ENCODE measurements at regions not wholly inside any gene's neighbourhood (a gene's known extent, or its start where the extent isn't known, plus 50 kb on each side); places are given as distances from the start of the nearest gene placed in this dataset.
"Not testable (repeated sequence)": the region's sequence is repeated elsewhere in the genome, so short reads cannot be mapped to it uniquely, and the experiment has no call there.

- DNase-seq (ENCODE audit: low read depth), result no peak
Observed at GRCh38 chr7:81181066-81181465, 262.2 kb upstream of the SEMA3C start.

- DNase-seq (ENCODE audit: low read depth), result no peak
Observed at GRCh38 chr7:81180573-81180972, 261.7 kb upstream of the SEMA3C start.

- no peak for DNase-seq (ENCODE audit: low read depth)
Observed at GRCh38 chr7:81175275-81175940, 256.6 kb upstream of the SEMA3C start.

- no peak for DNase-seq (ENCODE audit: low read depth)
Observed at GRCh38 chr7:81173766-81174281, 255.0 kb upstream of the SEMA3C start.

- no peak for DNase-seq (ENCODE audit: low read depth)
Observed at GRCh38 chr7:81170291-81170690, 251.4 kb upstream of the SEMA3C start.

- DNase-seq (ENCODE audit: low read depth), result no peak
Observed at GRCh38 chr7:81167934-81168333, 249.1 kb upstream of the SEMA3C start.

GRCh38 chr7:81165070-81165469 lies 246.2 kb upstream of the SEMA3C start:
- no peak for DNase-seq (ENCODE audit: low read depth)

- no peak for DNase-seq (ENCODE audit: low read depth)
Observed at GRCh38 chr7:81162771-81163525, 244.1 kb upstream of the SEMA3C start.

GRCh38 chr7:81162234-81162633 lies 243.4 kb upstream of the SEMA3C start:
- DNase-seq (ENCODE audit: low read depth), result no peak

GRCh38 chr7:81161451-81162075 lies 242.7 kb upstream of the SEMA3C start:
- DNase-seq (ENCODE audit: low read depth), result no peak

GRCh38 chr7:81159402-81159801 lies 240.6 kb upstream of the SEMA3C start:
- DNase-seq (ENCODE audit: low read depth), result no peak

- no peak for DNase-seq (ENCODE audit: low read depth)
Observed at GRCh38 chr7:81158189-81158588, 239.3 kb upstream of the SEMA3C start.

- DNase-seq (ENCODE audit: low read depth), result no peak
Observed at GRCh38 chr7:81155654-81156373, 237.0 kb upstream of the SEMA3C start.

GRCh38 chr7:81154565-81154964 lies 235.7 kb upstream of the SEMA3C start:
- DNase-seq (ENCODE audit: low read depth), result no peak

- DNase-seq (ENCODE audit: low read depth), result not testable (repeated sequence)
Observed at GRCh38 chr7:81152925-81153324, 234.1 kb upstream of the SEMA3C start.

GRCh38 chr7:81150951-81151361 lies 232.1 kb upstream of the SEMA3C start:
- DNase-seq (ENCODE audit: low read depth), result no peak

- no peak for DNase-seq (ENCODE audit: low read depth)
Observed at GRCh38 chr7:81143856-81144255, 225.0 kb upstream of the SEMA3C start.

GRCh38 chr7:81141257-81142205 lies 222.7 kb upstream of the SEMA3C start:
- DNase-seq (ENCODE audit: low read depth), result not testable (repeated sequence)

GRCh38 chr7:81140775-81141174 lies 221.9 kb upstream of the SEMA3C start:
- DNase-seq (ENCODE audit: low read depth), result no peak

GRCh38 chr7:81140252-81140651 lies 221.4 kb upstream of the SEMA3C start:
- DNase-seq (ENCODE audit: low read depth), result no peak

- no peak for DNase-seq (ENCODE audit: low read depth)
Observed at GRCh38 chr7:81138870-81139269, 220.0 kb upstream of the SEMA3C start.
